ENCODE measurements at regions not wholly inside any gene's neighbourhood (a gene's known extent, or its start where the extent isn't known, plus 50 kb on each side); places are given as distances from the start of the nearest gene placed in this dataset.

GRCh38 chr10:28250782-28251181 lies 52.1 kb downstream of the MPP7 start:
- no peak for DNase-seq (ENCODE audit: low read depth)

- no peak for DNase-seq (ENCODE audit: low read depth)
Measured at GRCh38 chr10:28250358-28250757, 52.5 kb downstream of the MPP7 start.

- DNase-seq (ENCODE audit: low read depth) = no peak
Measured at GRCh38 chr10:28249512-28249911, 53.4 kb downstream of the MPP7 start.

- DNase-seq (ENCODE audit: low read depth) = no peak
Measured at GRCh38 chr10:28248092-28248491, 54.8 kb downstream of the MPP7 start.

GRCh38 chr10:28246023-28246422 lies 56.8 kb downstream of the MPP7 start:
- DNase-seq (ENCODE audit: low read depth) = no peak

GRCh38 chr10:28243923-28244322 lies 58.9 kb downstream of the MPP7 start:
- DNase-seq (ENCODE audit: low read depth) = no peak

GRCh38 chr10:28242555-28243204 lies 60.2 kb downstream of the MPP7 start:
- DNase-seq (ENCODE audit: low read depth) = no peak

GRCh38 chr10:28241741-28242399 lies 61.0 kb downstream of the MPP7 start:
- no peak for DNase-seq (ENCODE audit: low read depth)

- no peak for DNase-seq (ENCODE audit: low read depth)
Measured at GRCh38 chr10:28240400-28240799, 62.5 kb downstream of the MPP7 start.

- DNase-seq (ENCODE audit: low read depth) = no peak
Measured at GRCh38 chr10:28236591-28236990, 66.3 kb downstream of the MPP7 start.

GRCh38 chr10:28220811-28221210 lies 82.1 kb downstream of the MPP7 start:
- DNase-seq (ENCODE audit: low read depth) = no peak

GRCh38 chr10:28219251-28219650 lies 83.6 kb downstream of the MPP7 start:
- no peak for DNase-seq (ENCODE audit: low read depth)

GRCh38 chr10:28217848-28218247 lies 85.0 kb downstream of the MPP7 start:
- DNase-seq (ENCODE audit: low read depth) = no peak

- DNase-seq (ENCODE audit: low read depth) = no peak
Measured at GRCh38 chr10:28215930-28216329, 86.9 kb downstream of the MPP7 start.

- no peak for DNase-seq (ENCODE audit: low read depth)
Measured at GRCh38 chr10:28214219-28214618, 88.6 kb downstream of the MPP7 start.

GRCh38 chr10:28211759-28212158 lies 91.1 kb downstream of the MPP7 start:
- no peak for DNase-seq (ENCODE audit: low read depth)

- DNase-seq (ENCODE audit: low read depth) = no peak
Measured at GRCh38 chr10:28207799-28208198, 95.1 kb downstream of the MPP7 start.

GRCh38 chr10:28202941-28203352 lies 99.9 kb downstream of the MPP7 start:
- no peak for DNase-seq (ENCODE audit: low read depth)

GRCh38 chr10:28201410-28202400 lies 101.2 kb downstream of the MPP7 start:
- DNase-seq (ENCODE audit: low read depth) = no peak

GRCh38 chr10:28200775-28201174 lies 102.1 kb downstream of the MPP7 start:
- no peak for DNase-seq (ENCODE audit: low read depth)

GRCh38 chr10:28199941-28200340 lies 102.9 kb downstream of the MPP7 start:
- no peak for DNase-seq (ENCODE audit: low read depth)

GRCh38 chr10:28190196-28190595 lies 112.7 kb downstream of the MPP7 start:
- no peak for DNase-seq (ENCODE audit: low read depth)

GRCh38 chr10:28188526-28188925 lies 114.3 kb downstream of the MPP7 start:
- DNase-seq (ENCODE audit: low read depth) = no peak
